A549 (cell line): ENCODE measurements at regions not wholly inside any gene's neighbourhood (a gene's known extent, or its start where the extent isn't known, plus 50 kb on each side); places are given as distances from the start of the nearest gene placed in this dataset.

ENCODE experiments used
- ATAC-seq, 2 experiments: fragments of 200-7000 bp in 1 of 2; fragments of >200 bp in 1 of 2; cut with Nextera tagmentation in 1 of 2; cut with Tn5 transposase in 1 of 2; 3 replicates each; pipeline versions ENCODE4 v1.8.0 to v1.9.1; 2018 to 2020; ENCODE audit warnings: mild to moderate bottlenecking in 1 of 2, moderate library complexity in 1 of 2
- CTCF ChIA-PET: fragments of 300-600 bp; sonication (Branson Sonifier 250); formaldehyde crosslinking; extraction: SDS; loops from one replicate; lab custom pipeline; 2021; ENCODE audit warnings: antibody characterized with exemption, inconsistent platforms; lab: Yijun Ruan, JAX
- POLR2A ChIA-PET: fragments of 350-600 bp; formaldehyde crosslinking; extraction: SDS; loops from one replicate; lab custom pipeline; 2021; ENCODE audit warnings: antibody characterized with exemption, inconsistent platforms; lab: Yijun Ruan, JAX
- DNase-seq, 2 experiments: peaks; one replicate each; pipeline versions ENCODE4 v3.0.0 to v3.0.0-alpha.2; 2011 to 2016; ENCODE audit warnings: low read depth in 1 of 2, low spot score in 1 of 2
- FAIRE-seq: peaks from 2 replicates; lab custom pipeline; 2011; peaks lifted over from hg19 to GRCh38; lab: Jason Lieb, UNC
- H3K27ac ChIP-seq, 2 experiments: fragments of >200 bp; sonication (Bioruptor Twin); formaldehyde crosslinking; 3 replicates each; pipeline ENCODE4 v1.5.1; 2016 to 2017
- H3K4me1 ChIP-seq: fragments of >200 bp; sonication (Bioruptor Twin); formaldehyde crosslinking; 3 replicates; pipeline ENCODE4 v1.6.1; 2016
- H3K4me2 ChIP-seq: fragments of >200 bp; sonication (Bioruptor Twin); formaldehyde crosslinking; 3 replicates; pipeline ENCODE4 v1.6.1; 2016
- H3K4me3 ChIP-seq: fragments of >200 bp; sonication (Bioruptor Twin); formaldehyde crosslinking; 3 replicates; pipeline ENCODE4 v1.5.1; 2016
- H3K9me3 ChIP-seq: fragments of >200 bp; sonication (Bioruptor Twin); formaldehyde crosslinking; 3 replicates; pipeline ENCODE4 v1.6.1; 2016
- BHLHE40 ChIP-seq: IDR thresholded peaks from 2 replicates; pipeline ENCODE4 v1.6.1; 2012; ENCODE audit warnings: low read depth, low read length, inconsistent platforms
- CBX2 ChIP-seq: fragments of 200-600 bp; sonication (generic); IDR thresholded peaks from 2 replicates; pipeline ENCODE4 v1.6.1; 2016; ENCODE audit warnings: low read depth, mild to moderate bottlenecking, borderline replicate concordance
- CEBPB ChIP-seq, 2 experiments: fragments of >200 bp in 1 of 2; sonication (Bioruptor Twin) in 1 of 2; formaldehyde crosslinking in 1 of 2; IDR thresholded peaks; 2 replicates each; pipeline ENCODE4 v1.6.1; 2012 to 2016
- CHD4 ChIP-seq: fragments of 200-600 bp; sonication (generic); IDR thresholded peaks from 2 replicates; pipeline ENCODE4 v1.6.1; 2016; ENCODE audit warnings: antibody characterized with exemption, mild to moderate bottlenecking, borderline replicate concordance
- CTCF ChIP-seq: fragments of >200 bp; sonication (Bioruptor Twin); formaldehyde crosslinking; IDR thresholded peaks from 3 replicates; pipeline ENCODE4 v1.5.1; 2016
- E2F6 ChIP-seq: IDR thresholded peaks from 2 replicates; pipeline ENCODE4 v1.6.1; 2012; ENCODE audit warnings: low read depth, borderline replicate concordance
- EHMT2 ChIP-seq: fragments of 200-600 bp; sonication (generic); IDR thresholded peaks from 2 replicates; pipeline ENCODE4 v1.6.1; 2016; ENCODE audit warnings: antibody characterized with exemption, low read depth, mild to moderate bottlenecking, moderate library complexity
- ELK1 ChIP-seq: fragments of 150-350 bp; IDR thresholded peaks from 2 replicates; pipeline ENCODE4 v1.6.1; 2014; ENCODE audit warnings: low read depth, mild to moderate bottlenecking, low read length
- EP300 ChIP-seq, 2 experiments: fragments of >200 bp; sonication (Bioruptor Twin); formaldehyde crosslinking; IDR thresholded peaks; 2 replicates in 1 of 2; 3 replicates in 1 of 2; pipeline ENCODE4 v1.6.1; 2016 to 2017
- FOSB ChIP-seq: fragments of 250-450 bp; sonication (Bioruptor Pico); IDR thresholded peaks from 2 replicates; pipeline ENCODE4 v1.5.0; 2020; ENCODE audit warnings: mild to moderate bottlenecking, moderate library complexity
- FOXS1 ChIP-seq: fragments of 250-450 bp; sonication (Bioruptor Pico); IDR thresholded peaks from 2 replicates; pipeline ENCODE4 v1.5.0; 2020; ENCODE audit warnings: mild to moderate bottlenecking, moderate library complexity
- HOXA7 ChIP-seq: fragments of 250-450 bp; sonication (Bioruptor Pico); IDR thresholded peaks from 2 replicates; pipeline ENCODE4 v1.5.0; 2020; ENCODE audit warnings: mild to moderate bottlenecking, moderate library complexity
- HOXB13 ChIP-seq: fragments of 250-450 bp; sonication (Bioruptor Pico); IDR thresholded peaks from 2 replicates; pipeline ENCODE4 v1.5.0; 2020; ENCODE audit warnings: low read depth, mild to moderate bottlenecking, moderate library complexity
- JUN ChIP-seq, 2 experiments: fragments of >200 bp; sonication (Bioruptor Twin); formaldehyde crosslinking; IDR thresholded peaks; 2 replicates in 1 of 2; 3 replicates in 1 of 2; pipeline ENCODE4 v1.6.1; 2016 to 2017
- JUNB ChIP-seq: fragments of >200 bp; sonication (Bioruptor Twin); formaldehyde crosslinking; IDR thresholded peaks from 2 replicates; pipeline ENCODE4 v1.6.1; 2016
- MAZ ChIP-seq: fragments of 150-350 bp; IDR thresholded peaks from 2 replicates; pipeline ENCODE4 v1.6.1; 2014; ENCODE audit warnings: antibody characterized with exemption, low read depth, low read length, borderline replicate concordance
- MYC ChIP-seq: IDR thresholded peaks from 2 replicates; pipeline ENCODE4 v1.6.1; 2012; ENCODE audit warnings: mild to moderate bottlenecking, inconsistent platforms, low read length, improper control_type of control experiment, borderline replicate concordance
- NFE2L2 ChIP-seq: fragments of 150-350 bp; conservative IDR thresholded peaks from 2 replicates; pipeline ENCODE4 v1.6.1; 2014; ENCODE audit warnings: low read length
- NR3C1 ChIP-seq: fragments of >200 bp; sonication (Bioruptor Twin); formaldehyde crosslinking; IDR thresholded peaks from 3 replicates; pipeline ENCODE4 v1.6.1; 2017
- PHF8 ChIP-seq: fragments of 200-600 bp; sonication (generic); IDR thresholded peaks from 2 replicates; pipeline ENCODE4 v1.6.1; 2016; ENCODE audit warnings: low read depth, mild to moderate bottlenecking, antibody characterized with exemption, moderate library complexity, borderline replicate concordance
- POLR2A ChIP-seq: IDR thresholded peaks from 2 replicates; pipeline ENCODE4 v1.6.1; 2012; ENCODE audit warnings: mild to moderate bottlenecking, low read length
- POLR2AphosphoS2 ChIP-seq: conservative IDR thresholded peaks from 2 replicates; pipeline ENCODE4 v1.6.1; 2012; ENCODE audit warnings: low read length, improper control_type of control experiment, inconsistent platforms
- RCOR1 ChIP-seq: fragments of 150-350 bp; IDR thresholded peaks from 2 replicates; pipeline ENCODE4 v1.6.1; 2014; ENCODE audit warnings: antibody characterized with exemption, low read length, low read depth
- SREBF2 ChIP-seq: fragments of 450-650 bp; IDR thresholded peaks from 2 replicates; pipeline ENCODE4 v1.6.1; 2014; ENCODE audit warnings: mild to moderate bottlenecking, moderate library complexity
- ZFP36 ChIP-seq: fragments of 450-650 bp; IDR thresholded peaks from 2 replicates; pipeline ENCODE4 v1.6.1; 2014; ENCODE audit warnings: borderline replicate concordance; ENCODE audit not compliant: partially characterized antibody
- ZSCAN20 ChIP-seq: fragments of 250-450 bp; sonication (Bioruptor Pico); IDR thresholded peaks from 2 replicates; pipeline ENCODE4 v1.8.0; 2022; ENCODE audit warnings: mild to moderate bottlenecking, moderate library complexity
- WGBS: methylation state at CpG from one replicate; pipeline ENCODE4 v1.1.6; 2017; ENCODE audit errors: missing lambda C conversion rate; 5-methylcytosine and 5-hydroxymethylcytosine counted together
- TF ChIP-seq, protein P1 (sequence below): fragments of >200 bp; sonication (Bioruptor Twin); formaldehyde crosslinking; IDR thresholded peaks from 3 replicates; pipeline ENCODE4 v1.6.1; 2016
- TF ChIP-seq, protein P2 (sequence below): fragments of 200-600 bp; sonication (generic); IDR thresholded peaks from 2 replicates; pipeline ENCODE4 v1.6.1; 2016; ENCODE audit warnings: antibody characterized with exemption, mild to moderate bottlenecking, moderate library complexity

- no peaks in the 10 kb centered on the region for H3K4me1 ChIP-seq
- no peak for TF ChIP-seq HOXB13 (CRISPR knock-in tag)
- TF ChIP-seq HOXA7, result no peak
- TF ChIP-seq PHF8, result no peak
- TF ChIP-seq MAZ, result no peak
- TF ChIP-seq SREBF2, result no peak
- no peak for TF ChIP-seq POLR2AphosphoS2
- TF ChIP-seq POLR2A, result no peak
- TF ChIP-seq EHMT2, result no peak
- TF ChIP-seq, protein P1, sequence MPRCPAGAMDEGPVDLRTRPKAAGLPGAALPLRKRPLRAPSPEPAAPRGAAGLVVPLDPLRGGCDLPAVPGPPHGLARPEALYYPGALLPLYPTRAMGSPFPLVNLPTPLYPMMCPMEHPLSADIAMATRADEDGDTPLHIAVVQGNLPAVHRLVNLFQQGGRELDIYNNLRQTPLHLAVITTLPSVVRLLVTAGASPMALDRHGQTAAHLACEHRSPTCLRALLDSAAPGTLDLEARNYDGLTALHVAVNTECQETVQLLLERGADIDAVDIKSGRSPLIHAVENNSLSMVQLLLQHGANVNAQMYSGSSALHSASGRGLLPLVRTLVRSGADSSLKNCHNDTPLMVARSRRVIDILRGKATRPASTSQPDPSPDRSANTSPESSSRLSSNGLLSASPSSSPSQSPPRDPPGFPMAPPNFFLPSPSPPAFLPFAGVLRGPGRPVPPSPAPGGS, result no peak
- TF ChIP-seq JUNB, result no peak
- TF ChIP-seq ZFP36, result no peak
- no peak for TF ChIP-seq NR3C1
- TF ChIP-seq BHLHE40, result no peak
- TF ChIP-seq CTCF, result no peak
- no peak for TF ChIP-seq E2F6
- no peak for TF ChIP-seq RCOR1
- TF ChIP-seq FOSB, result no peak
- TF ChIP-seq CHD4, result no peak
- TF ChIP-seq JUN (IDR thresholded peaks at IDR 0.05), result no peak
- H3K9me3 ChIP-seq, result no peaks in the 10 kb centered on the region
- ATAC-seq (no peak), FAIRE-seq (no peak), DNase-seq (no peak)
- CTCF ChIA-PET, result no interaction called here
- WGBS, result 36% methylated on average over 4 of the region's 4 CpGs
- H3K4me3 ChIP-seq, result no peak overlapping the region
- H3K27ac ChIP-seq, result no peak overlapping the region
- H3K4me2 ChIP-seq, result no peak overlapping the region
- POLR2A ChIA-PET, result no interaction called here
Measured at GRCh38 chr10:78365694-78366093, 332.0 kb downstream of the RPS24 start.

GRCh38 chr10:78366663-78367411, 333.2 kb downstream of the RPS24 start:
- CTCF ChIA-PET, result interaction anchor here (1.2 kb wide), 1 partner anchor 22 kb away, joined by 3 read pairs; no protein-coding TSS in a partner anchor
- no peak overlapping the region for H3K27ac ChIP-seq
- no peak for TF ChIP-seq POLR2AphosphoS2
- no peak for TF ChIP-seq MAZ
- TF ChIP-seq CBX2, result no peak
- no peak for TF ChIP-seq NFE2L2
- no peak for TF ChIP-seq MYC
- TF ChIP-seq, all 56 proteins: peak for 0
- no peak for DNase-seq
- WGBS, result 55% methylated on average over 15 of the region's 15 CpGs
- Histone ChIP-seq H3K4me1 (no peaks in the 10 kb centered on the region), H3K4me3 (no peak overlapping the region), H3K4me2 (no peak overlapping the region), H3K9me3 (no peaks in the 10 kb centered on the region)
- ATAC-seq, result no peak
- no peak for FAIRE-seq
- POLR2A ChIA-PET, result no interaction called here

DNA sequence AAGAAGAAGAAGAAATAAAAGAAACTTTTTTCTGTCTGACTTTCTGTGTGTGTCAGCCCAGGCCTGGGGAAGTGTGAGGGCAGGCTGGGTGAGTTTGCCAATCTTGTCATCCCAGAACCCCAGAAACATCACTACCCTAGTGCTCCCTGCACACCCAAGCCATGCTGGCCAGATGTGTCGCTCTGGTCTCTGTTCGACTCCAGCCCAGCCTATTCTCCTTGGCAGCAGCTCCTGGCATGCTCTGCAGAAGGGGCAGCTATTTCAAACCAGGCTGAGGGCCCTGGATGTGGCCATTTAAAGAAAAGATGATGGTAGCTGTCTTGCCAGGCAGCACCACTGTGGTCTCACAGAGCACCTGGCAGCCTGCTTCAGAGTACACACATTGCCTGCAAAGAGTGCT, 334.1 kb downstream of the RPS24 start:
- POLR2A ChIA-PET, result no interaction called here
- no peak for FAIRE-seq
- TF ChIP-seq ZSCAN20 (CRISPR knock-in tag) (no peak), ELK1 (no peak), EP300 (IDR thresholded peaks at IDR 0.05) (no peak), CEBPB (IDR thresholded peaks at IDR 0.05) (no peak), HOXB13 (CRISPR knock-in tag) (no peak), FOXS1 (CRISPR knock-in tag) (no peak), BHLHE40 (no peak), NR3C1 (no peak)
- TF ChIP-seq, protein P2, sequence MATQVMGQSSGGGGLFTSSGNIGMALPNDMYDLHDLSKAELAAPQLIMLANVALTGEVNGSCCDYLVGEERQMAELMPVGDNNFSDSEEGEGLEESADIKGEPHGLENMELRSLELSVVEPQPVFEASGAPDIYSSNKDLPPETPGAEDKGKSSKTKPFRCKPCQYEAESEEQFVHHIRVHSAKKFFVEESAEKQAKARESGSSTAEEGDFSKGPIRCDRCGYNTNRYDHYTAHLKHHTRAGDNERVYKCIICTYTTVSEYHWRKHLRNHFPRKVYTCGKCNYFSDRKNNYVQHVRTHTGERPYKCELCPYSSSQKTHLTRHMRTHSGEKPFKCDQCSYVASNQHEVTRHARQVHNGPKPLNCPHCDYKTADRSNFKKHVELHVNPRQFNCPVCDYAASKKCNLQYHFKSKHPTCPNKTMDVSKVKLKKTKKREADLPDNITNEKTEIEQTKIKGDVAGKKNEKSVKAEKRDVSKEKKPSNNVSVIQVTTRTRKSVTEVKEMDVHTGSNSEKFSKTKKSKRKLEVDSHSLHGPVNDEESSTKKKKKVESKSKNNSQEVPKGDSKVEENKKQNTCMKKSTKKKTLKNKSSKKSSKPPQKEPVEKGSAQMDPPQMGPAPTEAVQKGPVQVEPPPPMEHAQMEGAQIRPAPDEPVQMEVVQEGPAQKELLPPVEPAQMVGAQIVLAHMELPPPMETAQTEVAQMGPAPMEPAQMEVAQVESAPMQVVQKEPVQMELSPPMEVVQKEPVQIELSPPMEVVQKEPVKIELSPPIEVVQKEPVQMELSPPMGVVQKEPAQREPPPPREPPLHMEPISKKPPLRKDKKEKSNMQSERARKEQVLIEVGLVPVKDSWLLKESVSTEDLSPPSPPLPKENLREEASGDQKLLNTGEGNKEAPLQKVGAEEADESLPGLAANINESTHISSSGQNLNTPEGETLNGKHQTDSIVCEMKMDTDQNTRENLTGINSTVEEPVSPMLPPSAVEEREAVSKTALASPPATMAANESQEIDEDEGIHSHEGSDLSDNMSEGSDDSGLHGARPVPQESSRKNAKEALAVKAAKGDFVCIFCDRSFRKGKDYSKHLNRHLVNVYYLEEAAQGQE, result no peak

More for the DNA sequence above, 334.1 kb downstream of the RPS24 start:
- CTCF ChIA-PET, result no interaction called here
- 70% methylated on average over 2 of the region's 2 CpGs for WGBS
- DNase-seq (no peak), ATAC-seq (no peak)
- no peaks in the 10 kb centered on the region for H3K4me1 ChIP-seq
- no peak overlapping the region for H3K4me2 ChIP-seq
- H3K9me3 ChIP-seq, result no peaks in the 10 kb centered on the region
- no peak overlapping the region for H3K4me3 ChIP-seq
- no peak overlapping the region for H3K27ac ChIP-seq
